Body of pancreas (tissue), 4 donors: ENCODE measurements at regions not wholly inside any gene's neighbourhood (a gene's known extent, or its start where the extent isn't known, plus 50 kb on each side); places are given as distances from the start of the nearest gene placed in this dataset.

ENCODE experiments used
- POLR2A ChIP-seq, 3 donors: fragments of 450-650 bp; IDR thresholded peaks; one replicate each; pipeline ENCODE4 v1.6.1; 2016; ENCODE audit warnings: antibody characterized with exemption in 3 of 3, mild to moderate bottlenecking in 2 of 3
- TF ChIP-seq, protein P1 (sequence below), 7 experiments: fragments of 450-650 bp in 4 of 7; fragments of 200-600 bp in 3 of 7; sonication (generic) in 3 of 7; IDR thresholded peaks; one replicate each; pipeline ENCODE4 v1.5.1; 2016 to 2019; ENCODE audit warnings: antibody characterized with exemption in 7 of 7

GRCh38 chr5:124642151-124642550 lies 104.3 kb downstream of the ZNF608 start:
- TF ChIP-seq, protein P1, sequence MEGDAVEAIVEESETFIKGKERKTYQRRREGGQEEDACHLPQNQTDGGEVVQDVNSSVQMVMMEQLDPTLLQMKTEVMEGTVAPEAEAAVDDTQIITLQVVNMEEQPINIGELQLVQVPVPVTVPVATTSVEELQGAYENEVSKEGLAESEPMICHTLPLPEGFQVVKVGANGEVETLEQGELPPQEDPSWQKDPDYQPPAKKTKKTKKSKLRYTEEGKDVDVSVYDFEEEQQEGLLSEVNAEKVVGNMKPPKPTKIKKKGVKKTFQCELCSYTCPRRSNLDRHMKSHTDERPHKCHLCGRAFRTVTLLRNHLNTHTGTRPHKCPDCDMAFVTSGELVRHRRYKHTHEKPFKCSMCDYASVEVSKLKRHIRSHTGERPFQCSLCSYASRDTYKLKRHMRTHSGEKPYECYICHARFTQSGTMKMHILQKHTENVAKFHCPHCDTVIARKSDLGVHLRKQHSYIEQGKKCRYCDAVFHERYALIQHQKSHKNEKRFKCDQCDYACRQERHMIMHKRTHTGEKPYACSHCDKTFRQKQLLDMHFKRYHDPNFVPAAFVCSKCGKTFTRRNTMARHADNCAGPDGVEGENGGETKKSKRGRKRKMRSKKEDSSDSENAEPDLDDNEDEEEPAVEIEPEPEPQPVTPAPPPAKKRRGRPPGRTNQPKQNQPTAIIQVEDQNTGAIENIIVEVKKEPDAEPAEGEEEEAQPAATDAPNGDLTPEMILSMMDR (IDR thresholded peaks at IDR 0.05), result no peak
- TF ChIP-seq POLR2A (IDR thresholded peaks at IDR 0.05), result no peak
